K562 (cell line): ENCODE measurements at regions not wholly inside any gene's neighbourhood (a gene's known extent, or its start where the extent isn't known, plus 50 kb on each side); places are given as distances from the start of the nearest gene placed in this dataset.

Source experiments
- ATAC-seq: fragments of 200-7000 bp; cut with Tn5 transposase; 3 replicates; pipeline ENCODE4 v1.9.1; 2020; ENCODE audit warnings: moderate library complexity
- BruUV-seq: library from RNA; stranded (reverse); fragments of 400-500 nt; replicated peaks from 2 replicates; lab custom pipeline; 2021; lab: Mats Ljungman, UMichigan
- CTCF ChIA-PET: fragments of 300-600 bp; formaldehyde crosslinking; extraction: SDS; loops from one replicate; lab custom pipeline; 2021; ENCODE audit warnings: low intra/inter-chr PET ratio; lab: Yijun Ruan, JAX
- POLR2A ChIA-PET: fragments of 300-600, 350-650 bp; sonication (Branson Sonifier 250); formaldehyde crosslinking; extraction: SDS; loops from one replicate; lab custom pipeline; 2021; ENCODE audit warnings: antibody characterized with exemption, inconsistent platforms; lab: Yijun Ruan, JAX
- DNase-seq, 4 experiments: peaks; one replicate each; pipeline versions ENCODE4 v3.0.0 to v3.0.0-alpha.2; 2011 to 2018; ENCODE audit warnings: low spot score in 3 of 4, mixed read lengths in 3 of 4; ENCODE audit errors: extremely low read depth in 1 of 4
- FAIRE-seq: peaks from 2 replicates; lab custom pipeline; 2011; peaks lifted over from hg19 to GRCh38; lab: Jason Lieb, UNC
- H2AFZ ChIP-seq: 2 replicates; pipeline ENCODE4 v1.6.0; 2011; ENCODE audit warnings: low read depth, low read length, control low read depth, inconsistent platforms
- H3K27ac ChIP-seq: fragments of 200-600 bp; 3 replicates; pipeline ENCODE4 v1.8.0; 2011; ENCODE audit warnings: low read depth, mild to moderate bottlenecking, control low read depth, inconsistent platforms, low read length, moderate library complexity, mixed read lengths; ENCODE audit errors: extremely low read depth
- H3K27me3 ChIP-seq, 2 experiments: fragments of 300-600 bp in 1 of 2; 2 replicates in 1 of 2; 3 replicates in 1 of 2; pipeline versions ENCODE4 v1.6.0 to v1.8.0; 2011; ENCODE audit warnings: inconsistent platforms in 2 of 2, low read length in 2 of 2, mild to moderate bottlenecking in 1 of 2, mixed read lengths in 1 of 2, moderate library complexity in 1 of 2; ENCODE audit not compliant: control insufficient read depth in 2 of 2, insufficient read depth in 2 of 2
- H3K36me3 ChIP-seq: fragments of 300-600 bp; 3 replicates; pipeline ENCODE4 v1.8.0; 2011; ENCODE audit warnings: mild to moderate bottlenecking, low read length, inconsistent platforms; ENCODE audit not compliant: control insufficient read depth, insufficient read depth
- H3K4me1 ChIP-seq, 2 experiments: fragments of 200-600 bp in 1 of 2; replicated peaks in 1 of 2; 2 replicates in 1 of 2; 3 replicates in 1 of 2; pipeline versions ENCODE4 v1.5.1 to v1.8.0; 2011; ENCODE audit warnings: inconsistent platforms in 2 of 2, low read length in 2 of 2, mild to moderate bottlenecking in 1 of 2, mixed read lengths in 1 of 2, moderate library complexity in 1 of 2; ENCODE audit not compliant: control insufficient read depth in 2 of 2, insufficient read depth in 2 of 2
- H3K4me2 ChIP-seq: 2 replicates; pipeline ENCODE4 v1.6.1; 2011; ENCODE audit warnings: low read length, control low read depth, inconsistent platforms, mixed read lengths; ENCODE audit not compliant: insufficient read depth
- H3K4me3 ChIP-seq: fragments of 200-600 bp; sonication (generic), shearing (Covaris generic); 2 replicates; pipeline ENCODE4 v1.5.1; 2016; ENCODE audit warnings: control low read depth, inconsistent platforms
- H3K79me2 ChIP-seq: fragments of 200-600 bp; 3 replicates; pipeline ENCODE4 v1.8.0; 2011; ENCODE audit warnings: low read length, inconsistent platforms; ENCODE audit not compliant: control insufficient read depth, insufficient read depth
- H3K9ac ChIP-seq, 2 experiments: 2 replicates each; pipeline versions ENCODE4 v1.6.0 to v1.6.1; 2011; ENCODE audit warnings: low read depth in 2 of 2, low read length in 2 of 2, control low read depth in 1 of 2, inconsistent platforms in 1 of 2, mild to moderate bottlenecking in 1 of 2, mixed read lengths in 1 of 2; ENCODE audit not compliant: insufficient read depth in 1 of 2
- H3K9me1 ChIP-seq: one replicate; pipeline ENCODE4 v1.6.0; 2011; ENCODE audit warnings: inconsistent platforms, mild to moderate bottlenecking, low read length, moderate library complexity; ENCODE audit not compliant: control insufficient read depth, insufficient read depth
- H3K9me3 ChIP-seq: replicated peaks from 2 replicates; pipeline ENCODE4 v1.5.1; 2011; ENCODE audit warnings: low read depth, low read length, inconsistent platforms; ENCODE audit not compliant: control insufficient read depth, insufficient read depth
- H4K20me1 ChIP-seq: replicated peaks from 2 replicates; pipeline ENCODE4 v1.6.1; 2011; ENCODE audit warnings: low read length, inconsistent platforms, mixed read lengths; ENCODE audit not compliant: control insufficient read depth, insufficient read depth
- BRD9 ChIP-seq: fragments of 450-650 bp; IDR thresholded peaks from 2 replicates; pipeline ENCODE4 v1.6.1; 2018; ENCODE audit warnings: low read depth; ENCODE audit not compliant: partially characterized antibody
- DDX20 ChIP-seq: fragments of 450-650 bp; IDR thresholded peaks from 2 replicates; pipeline ENCODE4 v1.6.1; 2016; ENCODE audit warnings: missing genetic modification characterization, low read depth, mild to moderate bottlenecking, missing compliant biosample characterization, moderate library complexity
- GATA2 ChIP-seq: sonication (generic); formaldehyde crosslinking; IDR thresholded peaks from 2 replicates; pipeline ENCODE4 v1.4.0; 2020; ENCODE audit warnings: mild to moderate bottlenecking, missing genetic modification reagents
- HDAC6 ChIP-seq: IDR thresholded peaks from 2 replicates; pipeline ENCODE4 v1.6.1; 2012; ENCODE audit warnings: low read depth, mild to moderate bottlenecking, control low read depth, inconsistent platforms, low read length, moderate library complexity
- NFATC3 ChIP-seq: fragments of 450-650 bp; IDR thresholded peaks from 2 replicates; pipeline ENCODE4 v1.6.1; 2017; ENCODE audit warnings: mild to moderate bottlenecking
- TRIM28 ChIP-seq: fragments of 450-650 bp; IDR thresholded peaks from 2 replicates; pipeline ENCODE4 v1.6.1; 2017
- ZKSCAN8 ChIP-seq: fragments of 200-800 bp; sonication (Bioruptor generic); IDR thresholded peaks from 2 replicates; pipeline ENCODE4 v1.6.1; 2016; ENCODE audit warnings: missing genetic modification characterization, missing compliant biosample characterization
- ZNF12 ChIP-seq: sonication (generic); formaldehyde crosslinking; IDR thresholded peaks from 2 replicates; pipeline ENCODE4 v1.4.0; 2020; ENCODE audit warnings: mild to moderate bottlenecking, missing genetic modification reagents
- ZNF140 ChIP-seq: fragments of 250-450 bp; sonication (Bioruptor Pico); IDR thresholded peaks from 2 replicates; pipeline ENCODE4 v1.8.0; 2021; ENCODE audit warnings: moderate library complexity, mild to moderate bottlenecking, inconsistent platforms
- ZNF384 ChIP-seq: IDR thresholded peaks from 2 replicates; pipeline ENCODE4 v1.6.1; 2012; ENCODE audit warnings: low read depth, low read length, improper control_type of control experiment
- ZNF436 ChIP-seq: fragments of 250-450, 450-650 bp; sonication (Bioruptor Pico); formaldehyde crosslinking; IDR thresholded peaks from 2 replicates; pipeline ENCODE4 v1.7.0; 2020; ENCODE audit warnings: mild to moderate bottlenecking
- ZNF551 ChIP-seq: fragments of 250-450 bp; sonication (Bioruptor Pico); IDR thresholded peaks from 2 replicates; pipeline ENCODE4 v1.5.0; 2021; ENCODE audit warnings: mild to moderate bottlenecking, moderate library complexity
- WGBS: fragments of 100-300 bp; shearing (Covaris generic); methylation state at CpG from one replicate; pipeline ENCODE4 v1.1.6; 2016; ENCODE audit warnings: low coverage, mixed read lengths; ENCODE audit not compliant: insufficient coverage; ENCODE audit errors: missing lambda C conversion rate; 5-methylcytosine and 5-hydroxymethylcytosine counted together
- in situ Hi-C: fragments of 300-500 bp; cut with MboI; formaldehyde crosslinking; loops from 4 replicates; pipeline ENCODE4 v1.15.0; 2018; ENCODE audit warnings: inconsistent platforms, mixed read lengths
- intact Hi-C: fragments of 100-400 bp; cut with micrococcal nuclease; formaldehyde crosslinking; loops from 2 replicates; pipeline ENCODE4 v1.14.2; 2022

DNA sequence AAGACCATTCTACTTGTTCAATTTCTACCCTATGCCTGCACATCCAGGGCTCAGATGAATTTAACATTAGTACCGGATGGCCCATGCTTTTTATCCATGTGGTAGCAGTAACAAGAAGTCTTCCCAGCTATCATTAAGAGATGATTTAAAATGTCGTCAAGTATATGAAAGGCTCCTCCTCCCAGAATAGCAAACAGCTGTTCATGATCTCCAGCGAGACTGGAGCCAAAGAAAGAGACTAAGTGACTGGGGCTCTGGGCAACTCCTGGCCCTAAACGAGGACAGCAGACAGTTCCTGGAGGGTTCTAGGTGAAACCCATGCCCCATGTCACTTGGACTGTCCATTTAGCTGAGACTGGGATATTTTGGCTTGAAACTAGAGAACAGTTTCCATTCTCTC, 160.8 kb downstream of the CDC5L start:
- no peak for TF ChIP-seq ZNF12
- no peak for TF ChIP-seq ZNF436 (CRISPR knock-in tag)
- no peak for TF ChIP-seq ZKSCAN8 (CRISPR knock-in tag)
- no peak for TF ChIP-seq NFATC3
- no peak for TF ChIP-seq BRD9
- TF ChIP-seq GATA2 (CRISPR knock-in tag): no peak
- TF ChIP-seq ZNF384: no peak
- no peak for TF ChIP-seq ZNF551 (CRISPR knock-in tag)
- TF ChIP-seq ZNF140 (CRISPR knock-in tag): no peak
- TF ChIP-seq TRIM28: no peak
- no peak for TF ChIP-seq HDAC6
- TF ChIP-seq DDX20 (tag): no peak

More for the DNA sequence above, 160.8 kb downstream of the CDC5L start:
- ATAC-seq (no peak), FAIRE-seq (no peak), DNase-seq (no peak)
- ChIA-PET POLR2A (interaction anchor here (1.4 kb wide), 1 partner anchor 13 kb away, joined by 3 read pairs; no protein-coding TSS in a partner anchor), CTCF (no interaction called here)
- no peaks in the 10 kb centered on the region for H3K9me1 ChIP-seq
- intact Hi-C loops: no loop called here
- H3K4me2 ChIP-seq: no peak overlapping the region
- H3K4me1 ChIP-seq: no peaks in the 10 kb centered on the region
- no peaks in the 10 kb centered on the region for H3K79me2 ChIP-seq
- peaks cover 7 to 46% of the 10 kb centered on the region in 2 experiments for H3K27me3 ChIP-seq
- H3K9ac ChIP-seq: no peak overlapping the region
- no TSS peak for BruUV-seq
- 0% methylated on average over 4 of the region's 4 CpGs for WGBS
- no peaks in the 10 kb centered on the region for H4K20me1 ChIP-seq
- in situ Hi-C loops: no loop called here
- no peaks in the 10 kb centered on the region for H3K9me3 ChIP-seq
- H3K36me3 ChIP-seq: no peaks in the 10 kb centered on the region
- no peak overlapping the region for H2AFZ ChIP-seq
- no peak overlapping the region for H3K4me3 ChIP-seq
- no peak overlapping the region for H3K27ac ChIP-seq
